ENCODE measurements at regions not wholly inside any gene's neighbourhood (a gene's known extent, or its start where the extent isn't known, plus 50 kb on each side); places are given as distances from the start of the nearest gene placed in this dataset.
A peak's percentile ranks its signal among the peaks of the same experiment; 100 is the strongest.

GRCh38 chr12:108078428-108078827 is 50.7 kb upstream of the WSCD2 start:
- no peak for TF ChIP-seq EP300 (IDR thresholded peaks at IDR 0.05; ENCODE audit: borderline replicate concordance in 1 of 2, low read depth in 1 of 2, low read length in 1 of 2)
- TF ChIP-seq, protein P1, sequence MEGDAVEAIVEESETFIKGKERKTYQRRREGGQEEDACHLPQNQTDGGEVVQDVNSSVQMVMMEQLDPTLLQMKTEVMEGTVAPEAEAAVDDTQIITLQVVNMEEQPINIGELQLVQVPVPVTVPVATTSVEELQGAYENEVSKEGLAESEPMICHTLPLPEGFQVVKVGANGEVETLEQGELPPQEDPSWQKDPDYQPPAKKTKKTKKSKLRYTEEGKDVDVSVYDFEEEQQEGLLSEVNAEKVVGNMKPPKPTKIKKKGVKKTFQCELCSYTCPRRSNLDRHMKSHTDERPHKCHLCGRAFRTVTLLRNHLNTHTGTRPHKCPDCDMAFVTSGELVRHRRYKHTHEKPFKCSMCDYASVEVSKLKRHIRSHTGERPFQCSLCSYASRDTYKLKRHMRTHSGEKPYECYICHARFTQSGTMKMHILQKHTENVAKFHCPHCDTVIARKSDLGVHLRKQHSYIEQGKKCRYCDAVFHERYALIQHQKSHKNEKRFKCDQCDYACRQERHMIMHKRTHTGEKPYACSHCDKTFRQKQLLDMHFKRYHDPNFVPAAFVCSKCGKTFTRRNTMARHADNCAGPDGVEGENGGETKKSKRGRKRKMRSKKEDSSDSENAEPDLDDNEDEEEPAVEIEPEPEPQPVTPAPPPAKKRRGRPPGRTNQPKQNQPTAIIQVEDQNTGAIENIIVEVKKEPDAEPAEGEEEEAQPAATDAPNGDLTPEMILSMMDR (IDR thresholded peaks at IDR 0.05) = no peak
- TF ChIP-seq, protein P2, sequence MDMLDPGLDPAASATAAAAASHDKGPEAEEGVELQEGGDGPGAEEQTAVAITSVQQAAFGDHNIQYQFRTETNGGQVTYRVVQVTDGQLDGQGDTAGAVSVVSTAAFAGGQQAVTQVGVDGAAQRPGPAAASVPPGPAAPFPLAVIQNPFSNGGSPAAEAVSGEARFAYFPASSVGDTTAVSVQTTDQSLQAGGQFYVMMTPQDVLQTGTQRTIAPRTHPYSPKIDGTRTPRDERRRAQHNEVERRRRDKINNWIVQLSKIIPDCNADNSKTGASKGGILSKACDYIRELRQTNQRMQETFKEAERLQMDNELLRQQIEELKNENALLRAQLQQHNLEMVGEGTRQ (IDR thresholded peaks at IDR 0.05; ENCODE audit: borderline replicate concordance, low read depth, low read length) = no peak
- peak; percentile 21; the same call in 1 of the 2 replicates for TF ChIP-seq RAD21 (IDR thresholded peaks at IDR 0.05; ENCODE audit: low read length)
- no peak for TF ChIP-seq SMC3 (IDR thresholded peaks at IDR 0.05; ENCODE audit: low read depth, low read length)
- TF ChIP-seq FOXM1 (IDR thresholded peaks at IDR 0.05; ENCODE audit: low read depth) = no peak
- no peak for TF ChIP-seq GATA2 (CRISPR knock-in tag; IDR thresholded peaks at IDR 0.05)
- TF ChIP-seq, protein P3, sequence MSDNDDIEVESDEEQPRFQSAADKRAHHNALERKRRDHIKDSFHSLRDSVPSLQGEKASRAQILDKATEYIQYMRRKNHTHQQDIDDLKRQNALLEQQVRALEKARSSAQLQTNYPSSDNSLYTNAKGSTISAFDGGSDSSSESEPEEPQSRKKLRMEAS (IDR thresholded peaks at IDR 0.05; ENCODE audit: low read depth) = no peak
- TF ChIP-seq JUND (IDR thresholded peaks at IDR 0.05) = no peak
- TF ChIP-seq YY1 (IDR thresholded peaks at IDR 0.05; ENCODE audit: low read depth) = no peak
- no peak for TF ChIP-seq RFX5 (IDR thresholded peaks at IDR 0.05; ENCODE audit: low read length)

All from SK-N-SH (cell line).